ENCODE measurements at regions not wholly inside any gene's neighbourhood (a gene's known extent, or its start where the extent isn't known, plus 50 kb on each side); places are given as distances from the start of the nearest gene placed in this dataset.

- Histone ChIP-seq H3K36me3 (no peaks in the 10 kb centered on the region), H3K4me1 (peaks cover 0 to 8% (median 0%) of the 10 kb centered on the region in 12 donors), H3K27ac (no peak overlapping the region), H3K4me3 (no peak overlapping the region), H3K27me3 (no peaks in the 10 kb centered on the region), H3K9me3 (no peaks in the 10 kb centered on the region)
- TF ChIP-seq POLR2A (IDR thresholded peaks at IDR 0.05) = no peak
- TF ChIP-seq CTCF (IDR thresholded peaks at IDR 0.05) = no peak
- ATAC-seq (no peak), DNase-seq (no peak)
- 93 to 100% (median 95%) methylated on average over 5 to 8 of the region's 8 CpGs for WGBS, 4 donors
- intact Hi-C loops (cut with DNase I) = loop anchor here in 1 of 10 donors (1.0 kb wide), 1 partner anchor 25 kb away; no protein-coding TSS in a partner anchor
Observed at GRCh38 chr5:5570646-5571045, 148.2 kb downstream of the ICE1 start.

- WGBS, 4 donors = 85 to 90% (median 88%) methylated on average over 4 of the region's 4 CpGs
- H3K36me3 ChIP-seq = no peaks in the 10 kb centered on the region
- no peak for TF ChIP-seq CTCF (IDR thresholded peaks at IDR 0.05)
- TF ChIP-seq POLR2A (IDR thresholded peaks at IDR 0.05) = no peak
- no peak for DNase-seq
- H3K27ac ChIP-seq = no peak overlapping the region
- H3K27me3 ChIP-seq = no peaks in the 10 kb centered on the region
- H3K4me3 ChIP-seq = no peak overlapping the region
- ATAC-seq = no peak
- no peaks in the 10 kb centered on the region for H3K9me3 ChIP-seq
- intact Hi-C loops (cut with DNase I) = no loop called here
- peaks cover 0 to 3% (median 0%) of the 10 kb centered on the region in 12 donors for H3K4me1 ChIP-seq
Observed at GRCh38 chr5:5564898-5565297, 142.4 kb downstream of the ICE1 start.

- 3 to 7% (median 4%) methylated on average over 1 of the region's 1 CpG for WGBS, 4 donors
- TF ChIP-seq POLR2A (IDR thresholded peaks at IDR 0.05) = no peak
- TF ChIP-seq CTCF (IDR thresholded peaks at IDR 0.05) = no peak
- no peak for DNase-seq
Observed at GRCh38 chr5:5560016-5560415, 137.5 kb downstream of the ICE1 start.

GRCh38 chr5:5558638-5559527 lies 136.4 kb downstream of the ICE1 start:
- Histone ChIP-seq H3K27me3 (no peaks in the 10 kb centered on the region), H3K27ac (no peak overlapping the region), H3K4me1 (peaks cover 0 to 4% (median 0%) of the 10 kb centered on the region in 12 donors), H3K9me3 (no peaks in the 10 kb centered on the region), H3K4me3 (no peak overlapping the region), H3K36me3 (no peaks in the 10 kb centered on the region)
- ATAC-seq (no peak), DNase-seq (no peak)
- intact Hi-C loops (cut with DNase I) = no loop called here
- 65 to 75% (median 67%) methylated on average over 15 of the region's 15 CpGs for WGBS, 4 donors
- TF ChIP-seq POLR2A (IDR thresholded peaks at IDR 0.05) (no peak), CTCF (IDR thresholded peaks at IDR 0.05) (no peak)

More at GRCh38 chr5:5560016-5560415, 137.5 kb downstream of the ICE1 start:
- Histone ChIP-seq H3K27me3 (no peaks in the 10 kb centered on the region), H3K9me3 (no peaks in the 10 kb centered on the region), H3K4me1 (peaks cover 0 to 4% (median 0%) of the 10 kb centered on the region in 12 donors), H3K4me3 (no peak overlapping the region), H3K27ac (no peak overlapping the region), H3K36me3 (no peaks in the 10 kb centered on the region)
- intact Hi-C loops (cut with DNase I) = no loop called here
- ATAC-seq = no peak

Measured in heart left ventricle (tissue), 16 donors.